Activated T-cell treated with anti-CD3 and anti-CD28 coated beads for 4 hours (primary cell): ENCODE measurements at regions not wholly inside any gene's neighbourhood (a gene's known extent, or its start where the extent isn't known, plus 50 kb on each side); places are given as distances from the start of the nearest gene placed in this dataset.

Experiments
- DNase-seq: peaks from one replicate; pipeline ENCODE4 v3.0.0-alpha.2; 2020

DNA sequence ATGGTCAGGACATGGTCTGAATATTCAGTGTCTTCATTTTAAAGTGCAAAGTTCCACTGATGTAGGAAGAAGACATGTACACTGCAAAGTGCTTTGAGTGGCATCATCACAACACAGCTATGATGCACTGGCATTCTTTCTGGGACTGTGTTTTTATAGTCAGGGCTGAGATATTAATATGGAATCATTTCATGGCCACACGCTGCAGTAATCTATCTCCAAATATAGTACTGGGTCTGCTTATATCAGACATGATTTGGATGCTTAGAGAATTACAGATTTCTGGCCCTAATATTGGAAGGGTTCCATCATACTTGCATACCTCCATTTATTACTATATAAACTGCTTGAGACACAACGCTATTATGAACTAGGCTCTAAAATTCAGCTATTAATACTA, 1170.9 kb downstream of the NLGN4X start:
- no peak for DNase-seq

DNA sequence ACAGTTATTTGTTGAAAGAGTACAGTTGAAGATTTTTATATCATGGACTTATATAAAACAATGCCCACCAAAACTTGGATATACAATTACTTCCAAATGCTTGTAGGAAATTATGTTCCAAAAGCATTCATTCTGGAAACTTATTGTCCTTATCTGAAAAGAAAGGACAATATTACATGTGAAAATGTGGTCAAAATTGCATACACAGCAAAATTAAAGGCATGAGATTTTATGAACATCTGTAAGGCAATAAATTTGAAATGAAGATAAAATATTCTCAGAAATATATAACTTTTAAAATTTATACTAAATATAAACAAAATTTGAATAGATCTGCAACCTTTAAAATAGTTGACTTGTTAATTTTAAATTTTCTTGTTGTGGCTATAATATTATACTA, 1173.8 kb downstream of the NLGN4X start:
- DNase-seq, result no peak

DNA sequence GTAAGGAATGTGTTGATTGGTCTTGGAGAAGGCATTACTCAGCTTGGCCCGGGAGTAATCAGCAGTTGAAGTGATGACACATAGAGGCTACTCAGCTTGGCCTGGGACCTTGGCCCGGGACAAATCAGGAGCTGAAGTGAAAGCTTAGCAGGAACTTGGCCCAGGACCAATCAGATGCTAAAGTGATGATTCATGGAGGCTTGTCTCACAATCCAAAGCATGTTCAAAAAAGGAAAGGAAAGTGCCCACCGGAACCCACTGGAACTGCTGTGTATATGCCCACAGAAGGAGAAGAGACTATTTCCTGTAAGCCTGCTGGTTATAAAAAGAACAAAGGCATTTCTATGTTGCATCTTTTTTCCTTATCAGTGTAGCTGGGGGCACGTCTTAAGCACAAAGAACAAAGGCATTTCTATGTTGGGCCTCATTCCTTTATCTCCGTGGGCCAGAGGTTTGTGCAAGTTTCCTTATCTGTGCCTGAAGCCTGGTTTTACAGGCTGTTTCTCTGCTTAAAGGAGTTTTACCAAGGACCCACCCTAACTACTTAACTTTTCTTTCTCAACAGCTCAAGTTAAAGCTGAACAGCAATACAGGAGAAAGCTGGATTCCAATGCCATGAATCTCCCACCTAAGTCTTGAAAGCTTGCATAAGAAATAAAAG, 1176.7 kb downstream of the NLGN4X start:
- DNase-seq, result no peak

DNA sequence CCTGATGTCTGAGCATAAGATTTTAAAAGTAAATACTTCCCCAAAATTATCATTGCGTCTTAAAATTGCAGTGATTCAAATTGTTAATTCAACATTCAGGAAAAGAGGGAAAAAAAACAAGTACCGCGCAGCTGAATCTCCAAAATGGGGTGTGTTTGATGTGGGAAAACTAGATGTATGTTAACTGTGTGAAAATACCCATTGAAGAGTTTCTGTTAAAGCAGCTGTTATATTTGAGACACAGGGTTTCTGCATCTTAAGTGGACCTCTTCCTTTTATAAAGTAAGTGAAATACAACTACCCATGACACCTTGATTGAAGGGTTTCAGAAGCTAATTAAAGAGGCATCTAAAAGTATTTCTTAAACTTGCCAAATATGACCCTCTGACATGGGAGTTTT, 1186.1 kb downstream of the NLGN4X start:
- DNase-seq, result no peak

DNA sequence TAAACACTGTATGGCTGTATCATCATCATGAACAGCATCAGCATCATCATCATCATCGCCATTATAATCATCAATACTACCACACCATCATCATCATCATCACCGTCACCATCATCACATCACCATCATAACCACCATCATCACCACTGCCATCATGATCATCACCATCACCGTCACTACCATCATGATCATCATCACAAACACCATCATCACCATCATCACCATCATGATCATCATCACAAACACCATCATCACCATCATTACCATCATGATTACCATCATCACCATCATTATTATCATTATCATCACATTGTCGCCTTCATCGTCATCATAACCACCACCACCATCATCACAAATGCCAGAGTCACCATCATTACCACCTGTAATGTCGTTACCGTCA, 1196.9 kb downstream of the NLGN4X start:
- no peak for DNase-seq

DNA sequence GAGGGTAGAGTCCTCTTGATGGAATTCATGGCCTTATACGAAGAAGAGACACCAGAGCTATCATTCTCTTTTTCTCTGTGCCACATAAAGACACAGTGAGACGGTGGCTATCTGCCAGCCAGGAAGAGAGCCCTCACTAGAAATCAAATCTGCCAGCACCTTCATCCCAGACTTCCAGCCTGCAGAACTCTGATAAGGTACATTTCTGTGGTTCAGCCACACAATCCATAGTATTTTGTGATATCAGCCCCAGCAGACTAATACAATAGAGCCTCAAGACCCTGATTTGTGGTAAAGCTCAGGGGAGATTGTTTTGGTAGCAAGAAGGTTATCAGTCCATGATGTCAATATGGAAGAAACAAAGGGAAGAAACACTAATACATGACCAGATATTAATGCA, 1213.2 kb downstream of the NLGN4X start:
- no peak for DNase-seq

DNA sequence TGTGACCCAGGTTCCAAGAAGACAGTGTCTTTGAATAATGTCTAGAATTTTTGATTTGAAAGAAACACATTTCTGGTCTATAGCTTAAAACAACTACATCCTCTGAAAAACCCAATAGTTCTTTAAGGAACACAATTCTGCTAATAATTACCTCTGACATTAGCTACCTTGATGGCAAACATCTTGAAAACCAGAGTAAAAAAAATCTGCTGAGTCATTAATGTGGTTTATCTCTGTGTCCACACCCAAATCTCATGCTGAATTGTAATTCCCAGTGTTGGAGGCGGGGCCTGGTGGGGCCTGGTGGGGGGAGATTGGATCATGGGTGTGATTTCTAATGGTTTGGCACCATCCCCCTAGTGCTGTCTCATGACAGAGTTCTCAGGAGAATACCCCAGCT, 1233.8 kb downstream of the NLGN4X start:
- no peak for DNase-seq

DNA sequence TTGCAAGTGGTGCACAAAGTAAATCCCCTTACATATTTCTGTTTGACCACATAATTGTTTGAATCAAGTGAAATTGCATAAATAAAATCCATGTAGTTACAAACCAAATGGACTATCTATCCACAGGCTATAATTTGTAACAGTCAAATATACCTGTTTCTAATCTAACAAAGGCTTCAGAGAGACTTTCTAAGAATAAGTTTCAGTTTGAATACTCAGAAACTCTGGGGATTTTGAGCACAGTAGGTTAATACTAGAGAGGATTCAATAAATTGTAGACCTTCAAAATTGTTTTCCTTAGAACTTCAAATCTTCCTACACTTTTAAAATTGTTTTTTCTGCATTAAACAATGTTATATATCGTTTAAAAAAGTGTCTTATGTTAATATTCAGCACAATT, 1250.1 kb downstream of the NLGN4X start:
- no peak for DNase-seq

DNA sequence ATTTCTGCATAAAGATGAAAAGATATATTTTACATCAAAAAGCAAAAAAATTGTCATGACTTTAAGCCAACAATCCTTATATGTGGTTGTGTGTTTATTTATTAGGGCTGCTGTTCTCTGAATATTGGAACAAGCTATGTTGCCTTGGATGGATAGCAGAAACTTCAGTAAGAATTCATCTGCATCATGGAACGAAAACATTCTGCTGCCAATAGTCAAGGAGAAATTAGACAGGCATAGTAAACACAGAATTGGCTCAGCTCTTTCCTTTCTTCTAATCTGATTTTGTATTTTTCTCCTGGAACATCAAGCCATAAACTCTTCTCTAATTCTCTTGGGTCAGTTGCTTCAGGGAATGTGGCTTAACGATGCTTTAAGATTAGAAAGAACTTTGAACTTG, 1257.0 kb downstream of the NLGN4X start:
- no peak for DNase-seq

DNA sequence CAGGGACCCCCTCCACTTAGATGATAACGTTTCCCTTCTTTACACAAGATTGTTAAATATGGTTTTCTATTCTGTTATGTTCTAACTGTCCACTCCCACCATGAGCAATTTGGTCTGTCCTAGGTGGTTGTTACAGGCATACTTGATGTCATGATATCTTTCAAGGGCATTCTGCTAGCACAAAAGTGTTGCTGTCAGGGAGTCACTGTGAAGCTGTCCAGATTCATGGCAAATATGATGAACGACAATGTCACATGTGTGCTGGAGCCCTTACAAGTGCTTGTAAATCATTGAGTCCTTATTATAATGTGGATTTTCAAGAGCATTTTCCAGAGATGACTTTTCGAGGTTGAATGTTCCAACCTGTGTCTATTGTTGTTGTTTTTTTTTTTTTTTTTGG, 1250.7 kb upstream of the PRKX start:
- no peak for DNase-seq

DNA sequence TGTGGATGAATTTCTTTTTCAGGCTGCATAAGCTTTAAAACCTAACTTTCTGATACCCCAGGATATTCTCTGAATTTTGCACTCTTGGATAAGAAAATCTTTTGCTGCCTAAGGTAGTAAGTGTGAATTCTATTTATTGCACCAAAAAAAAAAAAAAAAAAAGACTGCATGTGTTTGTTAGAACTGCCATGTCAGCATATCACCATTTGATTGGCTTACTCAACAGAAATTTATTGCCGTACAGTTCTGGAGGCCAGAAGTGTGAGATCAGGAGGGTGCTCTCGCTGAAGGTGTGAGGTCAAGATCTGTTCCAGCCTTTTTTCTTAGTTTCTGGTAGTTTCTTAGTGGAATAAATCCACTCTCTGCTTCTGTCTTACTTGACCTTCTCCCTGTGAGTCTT, 1250.0 kb upstream of the PRKX start:
- DNase-seq, result no peak

DNA sequence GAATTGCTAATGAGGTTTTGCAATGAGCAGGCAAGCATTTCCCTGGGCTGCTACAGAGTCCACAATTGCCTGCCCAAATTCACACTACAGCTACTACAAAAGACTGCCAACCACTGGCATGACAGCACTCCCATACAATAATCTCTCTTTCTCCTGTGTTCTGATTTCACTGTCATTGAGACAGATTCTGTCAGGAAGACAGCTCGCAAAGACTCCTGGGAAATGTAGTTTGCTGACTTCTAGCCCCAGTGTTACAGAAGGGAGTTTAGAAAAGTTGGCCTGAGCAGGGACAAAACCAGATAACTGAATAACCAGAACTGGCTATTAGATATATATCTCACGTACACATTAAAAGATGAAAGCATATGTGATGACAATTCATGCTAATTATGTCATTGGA, 1231.3 kb upstream of the PRKX start:
- DNase-seq, result no peak

DNA sequence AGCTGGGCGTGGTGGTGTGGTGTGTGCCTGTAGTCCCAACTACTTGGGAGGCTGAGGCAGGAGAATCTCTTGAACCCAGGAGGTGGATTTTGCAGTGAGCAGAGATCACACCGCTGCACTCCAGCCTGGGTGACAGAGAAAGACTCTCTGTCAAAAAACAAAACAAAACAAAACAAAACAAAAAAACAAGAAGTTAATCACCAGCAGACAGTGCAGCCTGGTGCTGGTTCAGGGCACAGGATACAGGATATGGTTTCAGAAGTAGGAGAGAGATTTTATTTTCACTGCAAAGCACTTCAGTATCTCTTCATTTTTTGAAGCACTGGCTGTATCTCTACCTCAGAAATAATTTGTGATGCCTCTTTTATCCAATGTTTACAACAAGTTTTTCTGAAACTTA, 1222.9 kb upstream of the PRKX start:
- DNase-seq, result no peak

DNA sequence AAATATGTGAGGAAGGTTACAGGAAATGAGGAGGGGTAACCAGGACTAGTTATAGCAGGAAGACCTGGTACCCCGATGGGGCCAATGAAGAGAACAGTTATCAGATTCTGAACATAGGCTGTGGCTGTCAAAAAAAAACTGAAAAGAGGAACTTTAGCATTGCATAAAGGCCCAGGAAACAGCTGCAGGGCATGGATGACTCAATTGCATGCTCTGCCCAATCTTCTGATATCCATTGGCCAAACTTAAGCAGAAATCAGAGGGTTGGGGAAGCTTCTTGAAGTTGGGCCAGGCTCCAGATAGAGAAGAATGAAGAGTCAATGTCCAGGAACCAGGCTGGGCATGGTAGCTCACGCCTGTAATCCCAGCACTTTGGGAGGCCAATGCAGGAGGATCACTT, 1222.4 kb upstream of the PRKX start:
- no peak for DNase-seq

DNA sequence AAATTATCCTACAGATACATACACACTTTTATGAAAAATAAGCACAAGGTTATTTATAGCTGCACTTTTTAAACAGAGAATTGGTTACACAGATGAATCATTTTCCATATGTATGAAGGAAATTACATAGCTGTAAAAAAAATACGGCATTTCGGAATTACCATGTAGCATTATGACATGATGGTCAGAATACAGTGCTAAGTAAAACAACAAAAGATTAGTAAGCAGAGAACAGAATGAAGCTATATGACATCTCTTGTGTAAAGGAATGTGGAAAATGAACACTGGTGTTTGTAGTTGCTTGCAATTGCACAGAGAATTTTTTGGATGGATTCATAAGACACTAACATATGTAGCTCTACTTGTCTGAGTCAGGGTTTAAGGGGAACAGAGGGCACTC, 1222.0 kb upstream of the PRKX start:
- DNase-seq, result no peak

DNA sequence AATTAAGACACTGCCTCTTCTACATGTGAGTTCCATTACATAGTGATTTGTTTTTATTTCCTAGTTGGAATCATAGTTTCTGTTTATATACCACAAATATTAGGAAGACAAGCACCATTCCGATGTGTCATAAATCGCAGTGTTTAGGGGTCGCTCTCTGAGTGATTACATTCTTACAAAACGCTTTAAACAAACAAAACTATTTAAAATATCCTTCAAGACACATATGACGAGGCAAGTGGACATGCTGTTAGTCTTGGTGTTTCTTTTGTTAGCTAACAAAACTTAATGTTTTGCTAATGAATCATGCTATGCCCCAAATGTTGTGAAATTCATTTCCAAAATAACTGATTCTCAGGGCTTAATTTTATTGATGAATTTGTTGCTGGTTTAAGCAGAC, 1219.3 kb upstream of the PRKX start:
- DNase-seq, result no peak

DNA sequence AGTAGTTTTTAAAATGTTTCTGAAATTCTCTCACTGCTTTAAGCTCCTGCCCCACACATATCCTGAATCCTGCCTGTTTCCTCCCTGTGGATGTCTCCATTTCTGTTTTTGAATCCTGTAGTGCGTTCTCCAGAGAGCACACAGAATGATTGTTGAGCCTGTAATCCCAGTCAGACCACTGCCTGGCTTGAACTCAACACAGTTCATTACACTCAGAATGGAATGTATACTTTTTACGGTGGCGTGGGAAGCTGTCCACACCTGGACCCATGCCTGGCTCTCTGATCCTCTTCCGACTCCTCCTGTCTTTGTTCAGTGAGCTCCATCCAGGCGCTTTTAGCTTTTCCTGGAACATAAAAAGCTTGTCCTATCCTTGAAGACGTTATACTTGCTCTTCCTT, 1217.0 kb upstream of the PRKX start:
- DNase-seq, result no peak

DNA sequence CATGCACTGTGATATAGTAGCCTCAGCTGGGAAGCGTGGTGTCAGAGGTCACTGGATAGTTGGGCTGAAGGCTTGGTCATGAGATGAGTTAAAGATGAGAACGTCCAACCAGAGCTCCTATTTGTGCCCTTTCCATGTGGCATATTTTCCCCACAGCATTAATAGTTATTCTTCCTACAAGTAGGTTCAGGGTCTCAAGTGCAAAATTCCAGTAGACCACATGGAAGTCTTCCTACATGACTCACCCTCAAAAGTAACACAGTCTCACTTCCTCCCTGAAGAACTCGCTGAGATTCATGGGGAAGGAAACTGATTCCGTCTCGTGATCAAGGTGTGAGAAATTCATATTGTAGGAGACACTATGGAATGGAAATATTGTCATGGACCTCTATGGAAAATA, 1212.5 kb upstream of the PRKX start:
- DNase-seq, result no peak

DNA sequence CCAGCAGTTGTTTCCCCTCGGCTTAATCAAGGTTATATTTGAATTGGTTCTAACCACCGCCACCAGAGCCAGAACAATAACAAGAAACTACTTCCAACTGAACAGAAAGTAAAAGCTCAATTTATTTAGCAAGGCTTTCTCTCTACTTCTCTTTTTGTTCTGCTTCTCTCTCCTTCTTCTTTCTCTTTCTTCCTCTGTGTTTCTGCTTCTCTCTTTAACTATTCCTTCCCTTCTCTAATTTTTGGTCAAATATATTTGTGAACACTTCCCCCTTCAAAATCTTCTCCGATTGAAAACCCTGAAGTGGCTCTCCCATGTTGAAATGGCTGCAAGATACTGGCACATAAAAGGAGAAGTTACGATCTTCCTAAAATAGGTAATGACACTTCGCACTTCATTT, 1195.9 kb upstream of the PRKX start:
- no peak for DNase-seq

DNA sequence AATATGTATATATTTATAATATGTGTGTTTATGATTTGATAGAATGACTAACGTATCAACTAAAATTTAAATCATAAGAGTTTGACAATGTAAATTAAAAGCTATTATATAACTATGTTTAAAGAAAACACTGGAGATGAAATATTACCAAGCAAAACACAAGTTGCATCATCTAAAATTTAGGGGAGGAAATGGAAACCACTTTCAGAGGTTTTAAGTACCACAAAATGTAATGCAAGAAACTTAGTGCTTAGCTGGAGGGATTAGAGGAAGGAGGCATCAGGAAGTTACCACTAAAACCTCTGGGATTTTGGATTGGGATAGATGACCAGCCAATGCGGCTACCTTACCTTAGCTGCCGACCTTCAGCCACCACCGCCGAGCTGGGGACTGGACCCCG, 1192.1 kb upstream of the PRKX start:
- DNase-seq, result no peak

DNA sequence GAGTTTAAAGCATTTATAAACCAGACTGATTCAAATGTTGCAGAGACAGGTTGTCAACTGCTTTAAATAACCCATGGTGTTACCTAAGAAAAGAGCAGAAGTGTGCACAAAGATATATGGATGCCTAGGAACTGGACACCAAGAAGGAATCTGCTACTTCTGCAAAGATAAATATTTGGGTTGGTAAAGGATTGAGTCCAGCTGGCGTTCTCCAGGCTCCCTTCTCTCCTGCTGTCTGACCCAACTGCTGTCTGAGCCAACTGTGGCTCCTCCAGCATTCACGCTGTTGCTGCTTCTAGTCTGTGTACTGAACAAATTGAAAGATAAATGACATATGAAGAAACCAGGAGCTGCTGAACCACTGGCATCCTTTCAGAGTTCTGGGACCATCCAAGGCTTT, 1167.8 kb upstream of the PRKX start:
- no peak for DNase-seq

DNA sequence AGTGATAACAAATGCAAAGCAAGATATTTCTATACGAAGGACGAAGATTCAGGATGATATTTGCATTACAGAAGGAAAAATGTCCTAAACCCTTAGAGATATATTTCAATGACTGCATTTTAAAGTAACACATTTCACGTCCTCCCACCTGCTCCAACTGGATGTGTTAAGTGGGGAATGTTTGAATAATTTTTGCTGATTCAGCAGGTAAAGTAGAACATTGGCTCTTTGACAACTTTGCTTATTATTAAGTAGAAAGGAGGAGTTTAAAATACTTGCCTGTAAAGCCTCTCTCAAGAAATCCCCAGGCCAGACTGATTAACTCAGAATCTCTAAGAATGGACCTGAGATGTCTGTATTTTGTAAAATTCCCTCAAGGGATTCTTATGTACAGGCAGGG, 1165.2 kb upstream of the PRKX start:
- no peak for DNase-seq

DNA sequence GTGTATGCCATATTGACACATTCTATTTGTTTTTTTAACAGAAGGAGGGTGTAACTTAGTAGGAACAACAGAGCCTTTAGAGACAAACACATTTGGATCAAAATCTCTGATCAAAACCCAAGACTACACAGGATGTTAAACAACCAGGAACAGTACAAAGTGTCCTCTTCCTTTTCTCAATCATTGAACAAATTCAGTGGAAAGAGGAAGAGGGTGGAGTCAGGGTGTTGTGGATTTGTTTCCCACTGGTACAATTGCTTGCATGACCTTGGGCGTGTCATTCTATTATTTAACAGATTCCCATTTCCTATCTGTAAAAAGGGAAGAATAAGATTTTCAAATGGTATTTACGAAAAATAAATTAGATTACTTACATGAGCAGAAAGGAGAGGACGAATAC, 1162.8 kb upstream of the PRKX start:
- no peak for DNase-seq

DNA sequence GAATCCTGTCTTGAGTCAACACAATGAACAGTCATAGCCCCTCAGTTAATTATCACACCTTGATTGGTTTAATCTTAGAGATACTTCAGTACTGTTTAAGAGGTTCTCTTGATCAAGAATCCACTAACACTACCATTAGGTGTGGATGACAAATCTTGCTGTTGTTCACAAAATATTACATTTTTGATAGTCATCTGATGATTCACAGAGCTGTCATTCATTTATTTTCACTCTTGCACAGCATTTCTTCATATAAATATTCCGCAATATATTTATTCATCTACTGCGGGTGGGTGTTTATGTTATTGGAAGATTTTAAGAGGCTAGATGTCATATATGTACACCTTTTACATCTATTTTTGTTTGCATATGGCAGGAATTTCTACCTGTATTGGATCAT, 1138.1 kb upstream of the PRKX start:
- DNase-seq, result no peak

DNA sequence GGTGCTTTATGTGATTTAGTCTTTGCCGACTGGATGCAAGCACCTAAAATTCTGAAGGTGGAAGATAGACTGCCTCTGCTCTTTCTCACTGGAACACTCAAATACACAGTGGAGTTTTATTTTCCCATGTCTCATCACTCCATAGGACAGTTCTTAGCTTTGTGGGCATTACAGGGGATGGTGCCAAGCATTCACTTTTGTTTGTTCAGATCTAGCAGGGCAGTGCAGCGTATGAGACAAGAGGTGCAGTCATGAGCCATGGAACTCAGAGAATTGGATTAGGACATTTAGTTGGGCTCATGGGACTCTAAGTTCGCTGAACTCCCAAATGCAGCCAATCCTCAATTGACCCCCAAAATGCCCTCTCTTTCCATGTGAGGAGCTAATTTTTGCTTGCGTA, 1136.9 kb upstream of the PRKX start:
- no peak for DNase-seq

DNA sequence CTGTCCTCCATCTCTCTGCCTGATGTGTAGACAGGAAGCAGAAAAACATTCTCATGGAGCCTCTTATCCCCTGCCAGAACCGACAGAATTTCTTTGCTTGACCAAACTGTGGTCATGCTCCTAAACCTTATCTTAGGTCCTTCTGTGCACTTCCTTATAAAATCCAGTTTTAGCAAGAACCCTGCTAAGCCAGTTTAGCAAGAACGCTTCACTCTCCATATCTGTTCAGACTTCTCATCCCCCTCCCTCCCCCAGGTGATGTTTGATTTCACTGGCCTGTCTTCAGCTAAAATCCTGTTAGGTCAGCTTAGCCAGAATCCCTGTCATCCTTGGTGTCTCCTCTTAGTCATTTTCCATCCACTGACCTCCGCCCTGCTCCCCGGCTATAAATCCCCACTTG, 1130.9 kb upstream of the PRKX start:
- no peak for DNase-seq
